ENCODE measurements at regions not wholly inside any gene's neighbourhood (a gene's known extent, or its start where the extent isn't known, plus 50 kb on each side); places are given as distances from the start of the nearest gene placed in this dataset.

- H3K27ac Mint-ChIP-seq = no peak overlapping the region
- H3K36me3 Mint-ChIP-seq = no peaks in the 10 kb centered on the region
- TF ChIP-seq, protein P1, sequence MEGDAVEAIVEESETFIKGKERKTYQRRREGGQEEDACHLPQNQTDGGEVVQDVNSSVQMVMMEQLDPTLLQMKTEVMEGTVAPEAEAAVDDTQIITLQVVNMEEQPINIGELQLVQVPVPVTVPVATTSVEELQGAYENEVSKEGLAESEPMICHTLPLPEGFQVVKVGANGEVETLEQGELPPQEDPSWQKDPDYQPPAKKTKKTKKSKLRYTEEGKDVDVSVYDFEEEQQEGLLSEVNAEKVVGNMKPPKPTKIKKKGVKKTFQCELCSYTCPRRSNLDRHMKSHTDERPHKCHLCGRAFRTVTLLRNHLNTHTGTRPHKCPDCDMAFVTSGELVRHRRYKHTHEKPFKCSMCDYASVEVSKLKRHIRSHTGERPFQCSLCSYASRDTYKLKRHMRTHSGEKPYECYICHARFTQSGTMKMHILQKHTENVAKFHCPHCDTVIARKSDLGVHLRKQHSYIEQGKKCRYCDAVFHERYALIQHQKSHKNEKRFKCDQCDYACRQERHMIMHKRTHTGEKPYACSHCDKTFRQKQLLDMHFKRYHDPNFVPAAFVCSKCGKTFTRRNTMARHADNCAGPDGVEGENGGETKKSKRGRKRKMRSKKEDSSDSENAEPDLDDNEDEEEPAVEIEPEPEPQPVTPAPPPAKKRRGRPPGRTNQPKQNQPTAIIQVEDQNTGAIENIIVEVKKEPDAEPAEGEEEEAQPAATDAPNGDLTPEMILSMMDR (IDR thresholded peaks at IDR 0.05; ENCODE audit: unreplicated experiment) = no peak
- no peaks in the 10 kb centered on the region for H3K27me3 Mint-ChIP-seq (ENCODE audit: low read depth)
- peaks cover 7% of the 10 kb centered on the region for H3K4me1 Mint-ChIP-seq
- no peak overlapping the region for H3K4me3 Mint-ChIP-seq
- DNase-seq (ENCODE audit: low spot score in 2 of 2, unreplicated experiment in 2 of 2) = no peak
- H3K9me3 Mint-ChIP-seq = no peaks in the 10 kb centered on the region
Observed at GRCh38 chr2:226564667-226565066, 235.0 kb downstream of the IRS1 start.

DNA sequence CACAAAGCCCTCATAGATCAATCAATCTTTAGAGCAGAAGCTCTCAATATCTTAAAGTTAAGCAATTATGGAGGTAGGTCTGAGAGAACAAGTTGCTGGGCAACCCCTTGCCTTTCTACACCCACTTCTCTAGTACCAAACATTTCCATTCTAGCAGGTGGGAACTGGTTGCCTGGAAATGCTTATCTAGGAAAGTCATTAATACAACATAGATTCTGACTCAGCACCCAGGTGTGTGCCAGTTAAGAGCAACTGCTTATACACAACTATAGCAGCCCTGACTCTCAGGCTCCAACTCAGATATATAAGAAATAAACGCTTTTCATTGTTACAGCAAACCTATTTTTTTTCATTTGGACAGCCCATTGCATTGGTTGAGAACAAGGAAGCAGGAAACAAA is 237.7 kb downstream of the IRS1 start:
- no peaks in the 10 kb centered on the region for H3K27me3 Mint-ChIP-seq (ENCODE audit: low read depth)

DNA sequence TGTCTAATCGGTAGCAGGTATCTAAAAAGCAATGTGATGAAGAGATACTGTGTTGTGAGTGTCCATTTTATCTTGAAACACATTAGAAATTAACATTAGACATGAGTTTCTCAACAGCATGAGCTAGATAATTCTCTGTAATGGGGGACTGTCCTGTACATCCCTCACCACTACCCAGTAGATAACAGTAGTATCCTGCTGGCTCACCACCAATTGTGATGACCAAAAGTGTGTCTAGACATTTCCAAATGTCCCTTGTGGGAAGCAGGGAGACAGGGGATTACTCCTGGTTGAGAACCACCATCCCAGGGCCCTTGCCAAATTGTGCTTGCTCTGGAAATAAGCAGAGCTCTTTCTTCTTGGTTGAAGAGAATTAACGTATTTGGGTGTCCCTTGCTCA is 239.3 kb downstream of the IRS1 start:
- Mint-ChIP-seq H3K36me3 (no peaks in the 10 kb centered on the region), H3K27ac (no peak overlapping the region), H3K4me3 (no peak overlapping the region), H3K27me3 (ENCODE audit: low read depth) (no peaks in the 10 kb centered on the region), H3K4me1 (peaks cover 7% of the 10 kb centered on the region), H3K9me3 (no peaks in the 10 kb centered on the region)
- DNase-seq (ENCODE audit: low spot score in 2 of 2, unreplicated experiment in 2 of 2) = no peak
- TF ChIP-seq, protein P1 (IDR thresholded peaks at IDR 0.05; ENCODE audit: unreplicated experiment) = no peak

More for the DNA sequence above, 237.7 kb downstream of the IRS1 start:
- DNase-seq (ENCODE audit: low spot score in 2 of 2, unreplicated experiment in 2 of 2) = no peak
- TF ChIP-seq, protein P1 (IDR thresholded peaks at IDR 0.05; ENCODE audit: unreplicated experiment) = no peak
- Mint-ChIP-seq H3K36me3 (no peaks in the 10 kb centered on the region), H3K4me3 (no peak overlapping the region), H3K27ac (no peak overlapping the region), H3K9me3 (no peaks in the 10 kb centered on the region), H3K4me1 (peaks cover 7% of the 10 kb centered on the region)

DNA sequence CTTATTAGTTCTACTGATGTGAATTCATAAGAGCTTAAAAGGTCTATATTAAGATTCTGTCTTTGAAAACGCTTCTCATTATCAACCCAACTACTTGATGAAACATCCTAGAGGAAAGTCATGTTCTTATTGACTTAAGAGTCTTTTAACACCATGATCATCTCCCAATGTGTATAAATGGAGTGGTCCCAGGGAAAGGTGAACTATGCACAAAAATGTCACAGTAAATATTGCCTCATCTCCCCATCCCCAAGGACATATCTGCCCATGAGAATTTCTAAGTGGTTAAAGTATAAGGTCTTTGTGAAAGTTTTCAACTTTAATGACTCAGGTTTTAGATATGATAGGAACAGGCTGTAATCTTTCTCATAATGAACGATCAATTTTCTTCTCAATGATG is 240.1 kb downstream of the IRS1 start:
- Mint-ChIP-seq H3K36me3 (no peaks in the 10 kb centered on the region), H3K4me1 (peaks cover 10% of the 10 kb centered on the region), H3K4me3 (no peak overlapping the region), H3K27ac (no peak overlapping the region), H3K9me3 (no peaks in the 10 kb centered on the region), H3K27me3 (ENCODE audit: low read depth) (no peaks in the 10 kb centered on the region)
- no peak for DNase-seq (ENCODE audit: low spot score in 2 of 2, unreplicated experiment in 2 of 2)
- TF ChIP-seq, protein P1 (IDR thresholded peaks at IDR 0.05; ENCODE audit: unreplicated experiment) = no peak

DNA sequence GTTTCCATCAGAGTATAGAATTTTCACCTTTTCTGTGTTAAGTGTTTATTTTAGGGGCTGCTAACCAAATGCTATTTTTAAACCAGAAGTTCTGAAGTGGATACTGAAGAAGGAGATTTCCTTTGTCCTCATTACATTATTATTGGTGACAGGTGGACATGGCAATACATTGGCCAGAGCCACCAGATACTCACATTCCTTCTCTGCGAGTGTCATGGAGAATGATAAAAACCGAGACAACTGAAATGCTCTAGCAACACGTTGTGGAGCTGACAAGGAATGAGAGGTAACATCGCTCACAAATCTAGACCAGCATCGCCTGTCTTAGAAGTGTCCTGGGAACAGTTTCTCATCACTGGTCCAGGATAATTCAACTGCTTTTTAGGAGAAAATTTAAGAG is 241.2 kb downstream of the IRS1 start:
- Mint-ChIP-seq H3K9me3 (no peaks in the 10 kb centered on the region), H3K4me3 (no peak overlapping the region), H3K36me3 (no peaks in the 10 kb centered on the region), H3K27me3 (ENCODE audit: low read depth) (no peaks in the 10 kb centered on the region), H3K4me1 (peaks cover 18% of the 10 kb centered on the region), H3K27ac (no peak overlapping the region)
- TF ChIP-seq, protein P1 (IDR thresholded peaks at IDR 0.05; ENCODE audit: unreplicated experiment) = no peak
- DNase-seq (ENCODE audit: low spot score in 2 of 2, unreplicated experiment in 2 of 2) = no peak

DNA sequence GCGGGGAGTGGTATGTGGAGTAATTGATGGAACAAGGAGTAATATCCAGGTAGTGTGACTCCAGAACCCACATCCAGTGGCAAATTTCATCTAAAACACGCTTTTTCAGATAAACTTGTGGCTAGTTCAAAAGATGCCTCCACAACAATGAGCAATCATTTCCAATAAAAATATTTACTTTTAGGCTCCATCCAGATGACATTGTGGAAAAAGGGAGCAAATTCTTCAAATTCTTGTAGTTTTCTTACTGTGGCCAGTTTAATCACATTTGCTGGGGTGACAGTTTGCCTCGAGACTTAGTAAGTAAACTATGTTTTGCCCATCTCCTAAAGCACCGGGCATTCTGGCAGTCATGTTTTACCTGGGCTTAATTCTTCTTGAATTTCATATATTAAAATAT is 243.6 kb downstream of the IRS1 start:
- TF ChIP-seq, protein P1 (IDR thresholded peaks at IDR 0.05; ENCODE audit: unreplicated experiment) = no peak
- Mint-ChIP-seq H3K4me3 (no peak overlapping the region), H3K4me1 (peaks cover 33% of the 10 kb centered on the region), H3K36me3 (no peaks in the 10 kb centered on the region), H3K9me3 (no peaks in the 10 kb centered on the region), H3K27me3 (ENCODE audit: low read depth) (no peaks in the 10 kb centered on the region), H3K27ac (no peak overlapping the region)
- no peak for DNase-seq (ENCODE audit: low spot score in 2 of 2, unreplicated experiment in 2 of 2)
